Fibroblast of skin of scalp (primary cell): ENCODE measurements at regions not wholly inside any gene's neighbourhood (a gene's known extent, or its start where the extent isn't known, plus 50 kb on each side); places are given as distances from the start of the nearest gene placed in this dataset.
"Not testable (repeated sequence)": the region's sequence is repeated elsewhere in the genome, so short reads cannot be mapped to it uniquely, and the experiment has no call there.

Source experiments
- DNase-seq: peaks from one replicate; pipeline ENCODE4 v3.0.0-alpha.2; 2013

- DNase-seq = no peak
Observed at GRCh38 chr13:80684217-80684991, 343.5 kb upstream of the SPRY2 start.

DNA sequence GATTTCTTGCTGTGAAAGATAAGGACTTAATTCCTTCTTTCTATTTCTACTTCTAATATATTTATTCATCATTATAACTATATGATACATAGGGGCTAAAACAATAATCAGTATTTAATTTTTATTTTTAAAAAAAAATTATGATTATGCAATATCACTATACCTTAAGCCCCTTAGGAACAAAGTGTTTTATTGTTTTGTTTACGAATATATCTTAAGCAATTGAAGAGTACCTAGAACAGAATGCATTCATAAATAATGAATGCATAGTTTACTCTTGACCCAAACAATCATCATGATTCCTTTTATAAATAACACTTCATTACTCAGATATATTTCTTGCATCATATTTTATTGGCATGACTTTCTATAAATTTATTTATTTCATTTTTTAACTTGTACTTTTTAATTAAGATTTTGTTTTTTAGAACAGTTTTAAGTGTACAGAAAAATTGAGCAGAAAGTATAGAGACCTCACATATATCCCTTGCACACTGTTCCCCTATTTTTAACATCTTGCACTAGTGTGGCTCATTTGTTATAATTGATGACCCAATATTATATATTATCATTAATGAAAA is 339.9 kb upstream of the SPRY2 start:
- DNase-seq = no peak

DNA sequence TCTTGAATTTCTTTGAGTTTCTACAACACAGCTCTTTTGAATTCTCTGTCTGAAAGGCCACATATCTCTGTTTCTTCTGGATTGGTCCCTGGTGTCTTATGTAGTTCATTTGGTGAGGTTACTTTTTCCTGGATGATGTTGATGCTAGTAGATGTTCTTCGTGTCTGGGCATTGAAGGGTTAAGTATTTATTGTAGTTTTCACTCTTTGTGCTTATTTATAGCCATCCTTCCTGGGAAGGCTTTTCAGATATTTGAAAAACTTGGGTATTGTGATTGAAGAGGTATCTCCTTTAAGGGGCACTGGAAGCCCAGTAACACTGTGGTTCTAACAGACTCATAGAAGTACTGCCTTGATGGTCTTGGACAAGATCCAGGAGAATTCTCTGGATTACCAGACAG is 338.5 kb upstream of the SPRY2 start:
- no peak for DNase-seq

- DNase-seq = no peak
Observed at GRCh38 chr13:80677227-80677626, 336.3 kb upstream of the SPRY2 start.

DNA sequence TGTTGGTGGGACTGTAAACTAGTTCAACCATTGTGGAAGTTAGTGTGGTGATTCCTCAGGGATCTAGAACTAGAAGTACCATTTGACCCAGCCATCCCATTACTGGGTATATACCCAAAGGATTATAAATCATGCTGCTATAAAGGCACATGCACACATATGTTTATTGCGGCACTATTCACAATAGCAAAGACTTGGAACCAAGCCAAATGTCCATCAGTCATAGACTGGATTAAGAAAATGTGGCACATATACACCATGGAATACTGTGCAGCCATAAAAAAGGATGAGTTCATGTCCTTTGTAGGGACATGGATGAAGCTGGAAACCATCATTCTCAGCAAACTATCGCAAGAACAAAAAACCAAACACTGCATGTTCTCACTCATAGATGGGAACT is 334.5 kb upstream of the SPRY2 start:
- DNase-seq = not testable (repeated sequence)

GRCh38 chr13:80671773-80672172 is 330.8 kb upstream of the SPRY2 start:
- DNase-seq = no peak

DNA sequence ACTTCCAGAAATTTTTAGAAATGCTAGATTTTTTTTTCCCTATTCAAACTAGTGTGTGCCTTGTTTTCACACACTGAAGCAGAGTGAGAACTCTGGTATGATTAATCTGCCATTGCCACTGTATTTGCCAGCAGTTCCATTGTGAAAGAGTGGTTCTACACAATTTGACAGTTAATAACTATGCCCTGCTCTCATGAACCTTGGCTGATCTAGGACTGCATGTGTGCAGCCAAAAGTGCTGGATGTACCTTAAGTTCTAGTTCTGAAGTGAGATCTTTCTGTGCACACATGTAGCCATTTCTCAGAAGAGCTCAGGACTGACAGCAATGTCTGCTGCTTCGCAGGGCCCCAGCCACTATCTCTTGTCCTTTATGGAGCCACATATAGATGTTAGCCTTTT is 328.2 kb upstream of the SPRY2 start:
- DNase-seq = no peak

- DNase-seq = peak; percentile 55
Observed at GRCh38 chr13:80668452-80668851, 327.5 kb upstream of the SPRY2 start.

- peak; percentile 95 for DNase-seq
Observed at GRCh38 chr13:80666782-80667552, 326.0 kb upstream of the SPRY2 start.

GRCh38 chr13:80665792-80666333 is 324.9 kb upstream of the SPRY2 start:
- peak; percentile 28 for DNase-seq

- DNase-seq = peak; percentile 39
Observed at GRCh38 chr13:80664950-80665349, 324.0 kb upstream of the SPRY2 start.

DNA sequence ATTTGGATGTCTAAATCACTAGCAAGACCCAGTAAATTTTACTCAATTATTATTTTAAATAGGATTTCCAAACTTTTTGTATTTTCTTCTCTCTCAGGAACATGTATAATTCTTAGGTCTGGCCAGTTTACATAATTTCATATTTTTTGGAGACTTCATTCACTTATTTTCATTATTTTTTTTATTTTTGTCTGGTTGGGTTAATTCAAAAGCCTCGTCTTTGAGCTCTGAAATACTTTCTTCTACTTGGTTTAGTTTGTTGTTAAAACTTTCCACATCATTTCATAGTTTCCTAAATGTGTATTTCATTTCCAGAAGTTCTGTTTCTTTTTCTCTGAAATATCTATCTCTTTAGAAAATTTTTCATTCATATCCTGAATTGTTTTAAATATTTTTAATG is 322.9 kb upstream of the SPRY2 start:
- no peak for DNase-seq

DNA sequence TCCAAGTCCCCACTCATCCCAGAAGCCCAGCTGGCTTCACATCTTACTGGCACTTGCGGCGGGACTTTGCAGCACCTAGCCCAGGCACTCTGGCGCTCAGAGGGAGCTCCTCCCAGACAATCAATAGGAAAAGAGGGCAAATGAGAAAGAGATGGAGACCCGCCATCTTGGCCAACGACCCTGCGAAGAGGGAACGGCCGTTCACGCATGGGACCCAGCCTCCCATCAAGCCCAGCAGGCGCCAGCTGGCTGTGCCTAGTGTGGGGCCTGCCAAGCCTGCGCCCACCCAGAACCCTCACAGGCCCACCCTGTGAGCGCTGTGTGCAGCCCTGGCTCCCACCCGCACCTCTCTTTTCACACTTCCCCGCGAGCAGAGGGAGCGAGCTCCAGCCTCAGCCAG is 317.8 kb upstream of the SPRY2 start:
- no peak for DNase-seq

GRCh38 chr13:80656512-80656904 is 315.6 kb upstream of the SPRY2 start:
- DNase-seq = no peak

GRCh38 chr13:80655778-80656511 is 315.0 kb upstream of the SPRY2 start:
- DNase-seq = no peak

- no peak for DNase-seq
Observed at GRCh38 chr13:80654638-80655249, 313.8 kb upstream of the SPRY2 start.

GRCh38 chr13:80649274-80649673 is 308.3 kb upstream of the SPRY2 start:
- no peak for DNase-seq

- DNase-seq = no peak
Observed at GRCh38 chr13:80642641-80643040, 301.7 kb upstream of the SPRY2 start.

DNA sequence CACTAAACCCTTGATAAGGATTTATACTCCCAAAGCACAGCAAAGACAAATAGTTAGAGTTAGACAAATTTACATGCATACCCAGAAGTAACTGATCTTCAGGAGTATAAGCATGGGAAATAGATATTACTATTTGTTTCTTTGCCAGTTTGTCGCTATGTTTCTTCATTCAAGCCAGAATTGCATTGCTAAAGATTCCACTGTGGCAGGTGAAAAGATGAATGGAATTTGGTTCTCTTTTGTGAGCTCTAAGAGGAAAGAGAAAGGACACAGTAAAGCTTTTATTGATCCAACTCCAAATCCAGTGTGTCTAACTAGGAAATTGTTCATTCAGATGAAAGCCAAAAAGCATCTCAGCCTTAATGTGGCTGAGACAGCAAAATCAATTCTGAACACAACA is 292.3 kb upstream of the SPRY2 start:
- DNase-seq = no peak

GRCh38 chr13:80630685-80631121 is 289.8 kb upstream of the SPRY2 start:
- DNase-seq = peak; percentile 31

GRCh38 chr13:80618781-80619180 is 277.9 kb upstream of the SPRY2 start:
- peak; percentile 6 for DNase-seq

GRCh38 chr13:80612804-80613203 is 271.9 kb upstream of the SPRY2 start:
- DNase-seq = no peak
